ENCODE measurements at regions not wholly inside any gene's neighbourhood (a gene's known extent, or its start where the extent isn't known, plus 50 kb on each side); places are given as distances from the start of the nearest gene placed in this dataset.

- TF ChIP-seq ZNF462 (CRISPR knock-in tag; IDR thresholded peaks at IDR 0.05), result no peak
These were observed 75.5 kb downstream of the MRPL46 start (continued) for GRCh38 chr15:88391700-88392099.

GRCh38 chr15:88391006-88391405 lies 76.2 kb downstream of the MRPL46 start:
- H3K4me1 ChIP-seq (ENCODE audit: insufficient read depth), result no peaks in the 10 kb centered on the region
- H3K27me3 ChIP-seq (ENCODE audit: insufficient read depth), result no peaks in the 10 kb centered on the region
- ATAC-seq (no peak), DNase-seq (ENCODE audit: low spot score) (no peak)
- no peaks in the 10 kb centered on the region for H3K9me3 Mint-ChIP-seq
- H3K9me2 ChIP-seq (ENCODE audit: insufficient read depth), result no peaks in the 10 kb centered on the region
- H3K36me3 Mint-ChIP-seq (ENCODE audit: low read depth), result no peaks in the 10 kb centered on the region
- no peaks in the 10 kb centered on the region for H3F3A ChIP-seq (replicated peaks; ENCODE audit: low read depth)
- no peak overlapping the region for H3K4me2 ChIP-seq
- H3K27ac ChIP-seq (ENCODE audit: low read depth), result no peak overlapping the region
- H3K27ac Mint-ChIP-seq, result no peak overlapping the region
- no peak overlapping the region for H3K4me3 ChIP-seq
- TF ChIP-seq ZNF114 (CRISPR knock-in tag; IDR thresholded peaks at IDR 0.05) (no peak), CREB1 (CRISPR knock-in tag; IDR thresholded peaks at IDR 0.05; ENCODE audit: low read depth) (no peak), REST (IDR thresholded peaks at IDR 0.05; ENCODE audit: unreplicated experiment) (no peak), POLR2AphosphoS5 (IDR thresholded peaks at IDR 0.05; ENCODE audit: low read depth) (no peak), ZNF331 (CRISPR knock-in tag; IDR thresholded peaks at IDR 0.05; ENCODE audit: low read depth) (no peak)
- no peaks in the 10 kb centered on the region for H3K79me2 ChIP-seq (replicated peaks; ENCODE audit: insufficient read depth)
- H2AFZ ChIP-seq, result no peak overlapping the region
- peaks cover 9% of the 10 kb centered on the region; the same call in 2 of the 3 replicates for H3K4me1 Mint-ChIP-seq
- H4K20me1 ChIP-seq (replicated peaks; ENCODE audit: insufficient read depth), result no peaks in the 10 kb centered on the region
- no peaks in the 10 kb centered on the region for H3K27me3 Mint-ChIP-seq (ENCODE audit: insufficient read depth, low read depth, poor library complexity)
- no peak overlapping the region for H3K4me3 Mint-ChIP-seq
- H3K36me3 ChIP-seq (ENCODE audit: insufficient read depth), result no peaks in the 10 kb centered on the region
